Loucy (cell line): ENCODE measurements at regions not wholly inside any gene's neighbourhood (a gene's known extent, or its start where the extent isn't known, plus 50 kb on each side); places are given as distances from the start of the nearest gene placed in this dataset.

Experiments used
- H2AFZ ChIP-seq: fragments of 200-600 bp; sonication (generic); 2 replicates; pipeline ENCODE4 v1.6.0; 2016; ENCODE audit warnings: antibody characterized with exemption, mild to moderate bottlenecking, low read length, moderate library complexity
- H3F3A ChIP-seq: fragments of 200-600 bp; 2 replicates; pipeline ENCODE4 v1.6.0; 2016; ENCODE audit warnings: antibody characterized with exemption, low read depth, mild to moderate bottlenecking
- H3K27me3 ChIP-seq: fragments of 200-600 bp; sonication (generic); 2 replicates; pipeline ENCODE4 v1.6.1; 2014; ENCODE audit warnings: low read length, mild to moderate bottlenecking; ENCODE audit not compliant: insufficient read depth, poor library complexity, severe bottlenecking
- H3K36me3 ChIP-seq: fragments of 200-600 bp; sonication (generic); 2 replicates; pipeline ENCODE4 v1.6.1; 2016; ENCODE audit warnings: low read length; ENCODE audit not compliant: insufficient read depth
- H3K4me1 ChIP-seq: fragments of 200-600 bp; sonication (generic); 2 replicates; pipeline ENCODE4 v1.5.1; 2014; ENCODE audit warnings: low read length, mild to moderate bottlenecking; ENCODE audit not compliant: insufficient read depth, poor library complexity, severe bottlenecking
- H3K4me2 ChIP-seq: fragments of 200-600 bp; sonication (generic); 2 replicates; pipeline ENCODE4 v1.6.0; 2014; ENCODE audit warnings: antibody characterized with exemption, low read length, low read depth, mild to moderate bottlenecking; ENCODE audit not compliant: poor library complexity, severe bottlenecking
- H3K4me3 ChIP-seq: fragments of 200-600 bp; sonication (generic); 2 replicates; pipeline ENCODE4 v1.5.1; 2014; ENCODE audit warnings: low read length, mild to moderate bottlenecking, mixed read lengths; ENCODE audit not compliant: poor library complexity, severe bottlenecking
- H3K79me2 ChIP-seq: fragments of 200-600 bp; sonication (generic); 2 replicates; pipeline ENCODE4 v1.6.1; 2014; ENCODE audit warnings: low read length; ENCODE audit not compliant: insufficient read depth
- H3K9ac ChIP-seq: fragments of 200-600 bp; sonication (generic); 2 replicates; pipeline ENCODE4 v1.6.0; 2014; ENCODE audit warnings: mild to moderate bottlenecking, low read depth, low read length, moderate library complexity; ENCODE audit not compliant: poor library complexity, severe bottlenecking
- H3K9me2 ChIP-seq: fragments of 200-600 bp; sonication (generic); replicated peaks from 2 replicates; pipeline ENCODE4 v1.6.1; 2016; ENCODE audit warnings: low read depth, low read length, mixed read lengths
- H3K9me3 ChIP-seq: fragments of 200-600 bp; sonication (generic); 2 replicates; pipeline ENCODE4 v1.6.1; 2014; ENCODE audit warnings: mild to moderate bottlenecking, antibody characterized with exemption, low read length, low read depth; ENCODE audit not compliant: insufficient read depth
- H4K20me1 ChIP-seq: fragments of 200-600 bp; sonication (generic); 2 replicates; pipeline ENCODE4 v1.6.0; 2014; ENCODE audit warnings: antibody characterized with exemption, low read length, mild to moderate bottlenecking; ENCODE audit not compliant: insufficient read depth, poor library complexity, severe bottlenecking
- CTCF ChIP-seq: fragments of 200-600 bp; sonication (generic); conservative IDR thresholded peaks from 2 replicates; pipeline ENCODE4 v1.5.1; 2014; ENCODE audit warnings: mild to moderate bottlenecking, antibody characterized with exemption, low read length
- EZH2phosphoT487 ChIP-seq: fragments of 200-600 bp; IDR thresholded peaks from 2 replicates; pipeline ENCODE4 v1.6.1; 2018; ENCODE audit warnings: antibody characterized with exemption, mild to moderate bottlenecking, moderate library complexity, borderline replicate concordance

GRCh38 chr5:129384736-129385135, 75.4 kb upstream of the ADAMTS19 start:
- H3F3A ChIP-seq, result peaks cover 4% of the 10 kb centered on the region; the same call in 1 of the 2 replicates
- H4K20me1 ChIP-seq, result no peaks in the 10 kb centered on the region
- H2AFZ ChIP-seq, result 0 out of 2 replicates have a peak overlapping the region, but pooled peaks have one; percentile 19

GRCh38 chr5:129387944-129388343, 72.2 kb upstream of the ADAMTS19 start:
- H3K36me3 ChIP-seq, result no peaks in the 10 kb centered on the region
- H3K4me2 ChIP-seq, result no peak overlapping the region
- no peak overlapping the region for H2AFZ ChIP-seq
- H3K27me3 ChIP-seq, result no peaks in the 10 kb centered on the region
- TF ChIP-seq EZH2phosphoT487 (no peak), CTCF (no peak)
- no peaks in the 10 kb centered on the region for H3K9me3 ChIP-seq
- no peaks in the 10 kb centered on the region for H3K79me2 ChIP-seq
- H3F3A ChIP-seq, result no peaks in the 10 kb centered on the region
- no peak overlapping the region for H3K9ac ChIP-seq
- peaks cover 5% of the 10 kb centered on the region for H3K4me1 ChIP-seq
- H3K9me2 ChIP-seq, result no peaks in the 10 kb centered on the region
- H4K20me1 ChIP-seq, result no peaks in the 10 kb centered on the region
- H3K4me3 ChIP-seq, result no peak overlapping the region

More at GRCh38 chr5:129384736-129385135, 75.4 kb upstream of the ADAMTS19 start:
- no peak for TF ChIP-seq EZH2phosphoT487
- no peak for TF ChIP-seq CTCF
- H3K79me2 ChIP-seq, result no peaks in the 10 kb centered on the region
- H3K4me3 ChIP-seq, result no peak overlapping the region
- no peaks in the 10 kb centered on the region for H3K9me2 ChIP-seq
- H3K9me3 ChIP-seq, result no peaks in the 10 kb centered on the region
- no peaks in the 10 kb centered on the region for H3K27me3 ChIP-seq
- H3K36me3 ChIP-seq, result no peaks in the 10 kb centered on the region
- H3K9ac ChIP-seq, result no peak overlapping the region
- no peak overlapping the region for H3K4me2 ChIP-seq
- H3K4me1 ChIP-seq, result peaks cover 27% of the 10 kb centered on the region

GRCh38 chr5:129392681-129393080, 67.4 kb upstream of the ADAMTS19 start:
- Histone ChIP-seq H3K4me3 (no peak overlapping the region), H2AFZ (no peak overlapping the region; the same call in 1 of the 2 replicates), H3K4me2 (no peak overlapping the region), H4K20me1 (no peaks in the 10 kb centered on the region), H3K9me3 (no peaks in the 10 kb centered on the region), H3K4me1 (no peaks in the 10 kb centered on the region), H3K9me2 (no peaks in the 10 kb centered on the region), H3K79me2 (no peaks in the 10 kb centered on the region), H3K9ac (no peak overlapping the region), H3K36me3 (no peaks in the 10 kb centered on the region), H3K27me3 (no peaks in the 10 kb centered on the region), H3F3A (no peaks in the 10 kb centered on the region)
- no peak for TF ChIP-seq CTCF
- TF ChIP-seq EZH2phosphoT487, result no peak
